PC-3 (cell line): ENCODE measurements at regions not wholly inside any gene's neighbourhood (a gene's known extent, or its start where the extent isn't known, plus 50 kb on each side); places are given as distances from the start of the nearest gene placed in this dataset.

ENCODE experiments used
- ATAC-seq: fragments of 200-7000 bp; cut with Tn5 transposase; 2 replicates; pipeline ENCODE4 v1.9.1; 2020; ENCODE audit warnings: mild to moderate bottlenecking, moderate library complexity
- BruUV-seq: library from RNA; stranded (reverse); fragments of 400-500 nt; replicated peaks from 2 replicates; lab custom pipeline; 2021; lab: Mats Ljungman, UMichigan
- CTCF ChIA-PET: fragments of 300-600 bp; sonication (Branson Sonifier 250); formaldehyde crosslinking; loops from one replicate; lab custom pipeline; 2022; ENCODE audit warnings: antibody characterized with exemption; lab: Charles Lee
- POLR2A ChIA-PET: fragments of 300-600 bp; sonication (Branson Sonifier 250); formaldehyde crosslinking; loops from one replicate; lab custom pipeline; 2022; ENCODE audit warnings: antibody characterized with exemption; ENCODE audit not compliant: unreplicated experiment; lab: Charles Lee
- DNase-seq: peaks from one replicate; pipeline ENCODE4 v3.0.0-alpha.2; 2015
- H2AFZ ChIP-seq: fragments of 300-600 bp; sonication (generic); 2 replicates; pipeline ENCODE4 v1.6.0; 2016; ENCODE audit warnings: antibody characterized with exemption, low read length
- H3F3A ChIP-seq: fragments of 300-600 bp; sonication (generic); one replicate; pipeline ENCODE4 v1.6.0; 2017; ENCODE audit warnings: antibody characterized with exemption, low read length, control low read depth, mild to moderate bottlenecking; ENCODE audit not compliant: unreplicated experiment
- H3K27ac ChIP-seq: fragments of 300-600 bp; sonication (generic); 2 replicates; pipeline ENCODE4 v1.5.1; 2016; ENCODE audit warnings: mild to moderate bottlenecking, low read length
- H3K27me3 ChIP-seq: fragments of 300-600 bp; sonication (generic); 2 replicates; pipeline ENCODE4 v1.6.1; 2016; ENCODE audit warnings: low read length, mixed read lengths
- H3K36me3 ChIP-seq: fragments of 300-600 bp; sonication (generic); 2 replicates; pipeline ENCODE4 v1.6.1; 2016; ENCODE audit warnings: low read depth, mixed run types, low read length, mixed read lengths
- H3K4me1 ChIP-seq: fragments of 300-600 bp; sonication (generic); 2 replicates; pipeline ENCODE4 v1.5.1; 2016; ENCODE audit warnings: low read length; ENCODE audit not compliant: insufficient read depth
- H3K4me2 ChIP-seq: fragments of 300-600 bp; sonication (generic); 2 replicates; pipeline ENCODE4 v1.6.0; 2016; ENCODE audit warnings: low read length
- H3K4me3 ChIP-seq: fragments of 300-600 bp; sonication (generic); 2 replicates; pipeline ENCODE4 v1.5.1; 2016; ENCODE audit warnings: mild to moderate bottlenecking, low read length, mixed read lengths
- H3K79me2 ChIP-seq: fragments of 300-600 bp; sonication (generic); 2 replicates; pipeline ENCODE4 v1.6.1; 2017; ENCODE audit warnings: low read length, mixed read lengths
- H3K9ac ChIP-seq: fragments of 300-600 bp; sonication (generic); 2 replicates; pipeline ENCODE4 v1.6.0; 2016; ENCODE audit warnings: mild to moderate bottlenecking, low read length
- H3K9me2 ChIP-seq: fragments of 300-600 bp; sonication (generic); replicated peaks from 2 replicates; pipeline ENCODE4 v1.6.1; 2016; ENCODE audit warnings: mixed run types, low read length, mixed read lengths
- H3K9me3 ChIP-seq: fragments of 300-600 bp; sonication (generic); 2 replicates; pipeline ENCODE4 v1.6.1; 2016; ENCODE audit warnings: low read length, mixed read lengths
- H4K20me1 ChIP-seq: fragments of 300-600 bp; sonication (generic); 2 replicates; pipeline ENCODE4 v1.6.1; 2016; ENCODE audit warnings: low read length, mixed read lengths
- EZH2 ChIP-seq: fragments of 300-600 bp; sonication (generic); IDR thresholded peaks from one replicate; pipeline ENCODE4 v1.6.1; 2017; ENCODE audit warnings: antibody characterized with exemption, mild to moderate bottlenecking, low read length; ENCODE audit not compliant: unreplicated experiment
- EZH2phosphoT487 ChIP-seq: fragments of 300-600 bp; sonication (generic); IDR thresholded peaks from 2 replicates; pipeline ENCODE4 v1.6.1; 2018; ENCODE audit warnings: mild to moderate bottlenecking, antibody characterized with exemption, low read length, borderline replicate concordance
- intact Hi-C: fragments of 100-400 bp; cut with micrococcal nuclease; formaldehyde crosslinking; loops from 2 replicates; pipeline ENCODE4 v1.9.0; 2023
- TF ChIP-seq, protein P1 (sequence below): fragments of 300-600 bp; sonication (generic); conservative IDR thresholded peaks from 2 replicates; pipeline ENCODE4 v1.5.1; 2017; ENCODE audit warnings: antibody characterized with exemption, low read depth, mild to moderate bottlenecking, low read length

GRCh38 chr7:121446526-121446925 lies 50.4 kb upstream of the FAM3C start:
- H3K36me3 ChIP-seq, result no peaks in the 10 kb centered on the region
- H3K9me2 ChIP-seq, result no peaks in the 10 kb centered on the region
- TF ChIP-seq, protein P1, sequence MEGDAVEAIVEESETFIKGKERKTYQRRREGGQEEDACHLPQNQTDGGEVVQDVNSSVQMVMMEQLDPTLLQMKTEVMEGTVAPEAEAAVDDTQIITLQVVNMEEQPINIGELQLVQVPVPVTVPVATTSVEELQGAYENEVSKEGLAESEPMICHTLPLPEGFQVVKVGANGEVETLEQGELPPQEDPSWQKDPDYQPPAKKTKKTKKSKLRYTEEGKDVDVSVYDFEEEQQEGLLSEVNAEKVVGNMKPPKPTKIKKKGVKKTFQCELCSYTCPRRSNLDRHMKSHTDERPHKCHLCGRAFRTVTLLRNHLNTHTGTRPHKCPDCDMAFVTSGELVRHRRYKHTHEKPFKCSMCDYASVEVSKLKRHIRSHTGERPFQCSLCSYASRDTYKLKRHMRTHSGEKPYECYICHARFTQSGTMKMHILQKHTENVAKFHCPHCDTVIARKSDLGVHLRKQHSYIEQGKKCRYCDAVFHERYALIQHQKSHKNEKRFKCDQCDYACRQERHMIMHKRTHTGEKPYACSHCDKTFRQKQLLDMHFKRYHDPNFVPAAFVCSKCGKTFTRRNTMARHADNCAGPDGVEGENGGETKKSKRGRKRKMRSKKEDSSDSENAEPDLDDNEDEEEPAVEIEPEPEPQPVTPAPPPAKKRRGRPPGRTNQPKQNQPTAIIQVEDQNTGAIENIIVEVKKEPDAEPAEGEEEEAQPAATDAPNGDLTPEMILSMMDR, result no peak
- TF ChIP-seq EZH2 (no peak), EZH2phosphoT487 (no peak)
- H3K4me1 ChIP-seq, result peaks cover 5% of the 10 kb centered on the region; the same call in 1 of the 2 replicates
- no peaks in the 10 kb centered on the region for H3F3A ChIP-seq
- ChIA-PET CTCF (no interaction called here), POLR2A (no interaction called here)
- H4K20me1 ChIP-seq, result no peaks in the 10 kb centered on the region
- no peaks in the 10 kb centered on the region for H3K79me2 ChIP-seq
- BruUV-seq, result no TSS peak
- intact Hi-C loops, result no loop called here
- no peak overlapping the region for H2AFZ ChIP-seq
- no peaks in the 10 kb centered on the region for H3K9me3 ChIP-seq
- H3K27me3 ChIP-seq, result no peaks in the 10 kb centered on the region
- DNase-seq (no peak), ATAC-seq (no peak)
- no peak overlapping the region for H3K27ac ChIP-seq
- H3K4me3 ChIP-seq, result no peak overlapping the region
- no peak overlapping the region for H3K4me2 ChIP-seq
- H3K9ac ChIP-seq, result no peak overlapping the region
